ENCODE measurements at regions not wholly inside any gene's neighbourhood (a gene's known extent, or its start where the extent isn't known, plus 50 kb on each side); places are given as distances from the start of the nearest gene placed in this dataset.

DNA sequence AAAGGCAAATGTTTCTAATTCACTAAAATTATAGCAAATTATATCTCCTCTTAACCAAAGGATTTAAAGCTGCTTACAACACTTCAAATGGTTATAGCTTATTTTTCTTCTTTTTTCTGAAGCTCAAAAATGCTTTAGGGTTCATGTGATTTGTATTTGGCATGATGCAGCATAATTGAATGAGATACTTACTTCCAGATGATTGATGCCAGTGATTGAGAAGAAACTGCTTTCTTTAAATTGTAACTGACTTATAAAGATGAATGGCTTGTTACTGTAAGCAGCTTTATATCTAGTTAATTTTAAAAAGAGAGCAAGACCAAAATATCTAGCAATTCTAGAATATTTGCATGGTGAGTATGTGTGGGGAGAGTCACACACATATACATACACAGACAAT lies 270.7 kb upstream of the THRB start:
- Histone ChIP-seq H3K9me1 (ENCODE audit: insufficient read depth, low read length) (no peaks in the 10 kb centered on the region), H3K27ac (ENCODE audit: insufficient read depth, low read length) (no peak overlapping the region), H2BK120ac (ENCODE audit: low read depth, low read length) (no peak overlapping the region), H2BK5ac (ENCODE audit: low read depth, low read length, poor library complexity, severe bottlenecking) (no peak overlapping the region), H2AK9ac (replicated peaks; ENCODE audit: low read depth, low read length, poor library complexity) (no peak overlapping the region), H4K5ac (ENCODE audit: low read depth, low read length) (no peak overlapping the region), H3K4me3 (ENCODE audit: insufficient read depth, low read depth, low read length) (no peak overlapping the region), H3K79me1 (ENCODE audit: low read depth in 1 of 2, low read length in 2 of 2) (no peaks in the 10 kb centered on the region), H2BK20ac (ENCODE audit: low read depth, low read length) (no peak overlapping the region), H3K14ac (replicated peaks; ENCODE audit: low read depth, low read length) (no peak overlapping the region), H3K9ac (ENCODE audit: low read depth, low read length) (no peak overlapping the region), H3K27me3 (ENCODE audit: control insufficient read depth, insufficient read depth, low read length) (no peaks in the 10 kb centered on the region), H3K9me3 (ENCODE audit: control insufficient read depth, insufficient read depth, low read length) (no peaks in the 10 kb centered on the region), H3K4me2 (ENCODE audit: low read depth, low read length) (no peak overlapping the region), H3K23ac (ENCODE audit: low read depth, low read length) (no peak overlapping the region), H4K91ac (ENCODE audit: insufficient read depth, low read depth, low read length) (no peak overlapping the region), H4K20me1 (ENCODE audit: insufficient read depth, low read length) (no peaks in the 10 kb centered on the region), H2AFZ (replicated peaks; ENCODE audit: low read length, poor library complexity) (no peak overlapping the region), H4K8ac (ENCODE audit: low read depth in 2 of 2, low read length in 2 of 2) (no peak overlapping the region), H2AK5ac (ENCODE audit: low read depth, low read length) (no peak overlapping the region), H3K36me3 (ENCODE audit: control insufficient read depth, insufficient read depth, low read length) (no peaks in the 10 kb centered on the region), H3K4me1 (ENCODE audit: control insufficient read depth, insufficient read depth, low read length) (no peaks in the 10 kb centered on the region), H2BK15ac (ENCODE audit: low read depth, low read length) (no peak overlapping the region), H3K56ac (ENCODE audit: extremely low read depth, insufficient read depth, low read length) (no peak overlapping the region), H3K18ac (ENCODE audit: low read depth, low read length) (no peak overlapping the region), H3K4ac (ENCODE audit: low read depth, low read length) (no peak overlapping the region)
- intact Hi-C loops (cut with micrococcal nuclease) (no loop called here), in situ Hi-C loops (cut with MboI; ENCODE audit: low sequenced_read_pairs) (no loop called here), dilution Hi-C loops (cut with HindIII; ENCODE audit: low sequenced_read_pairs, unreplicated experiment) (no loop called here)
- no TSS peak for BruUV-seq (replicated peaks)
- ChIA-PET CTCF (no interaction called here), POLR2A (ENCODE audit: unreplicated experiment) (no interaction called here)
- DNase-seq (no peak), ATAC-seq (ENCODE audit: low read depth) (no peak)
- no peak for TF ChIP-seq POLR2A (IDR thresholded peaks at IDR 0.05; ENCODE audit: low read depth, low read length)
- TF ChIP-seq RAD21 (IDR thresholded peaks at IDR 0.05; ENCODE audit: low read length) = no peak
- TF ChIP-seq SMC3 (IDR thresholded peaks at IDR 0.05; ENCODE audit: low read depth, low read length) = no peak
- no peak for TF ChIP-seq MAZ (IDR thresholded peaks at IDR 0.05; ENCODE audit: borderline replicate concordance, low read depth, low read length)
- TF ChIP-seq RCOR1 (IDR thresholded peaks at IDR 0.05; ENCODE audit: insufficient replicate concordance, low read length) = no peak
- no peak for TF ChIP-seq MAFK (IDR thresholded peaks at IDR 0.05; ENCODE audit: low read depth, low read length)
- no peak for TF ChIP-seq MXI1 (IDR thresholded peaks at IDR 0.05; ENCODE audit: borderline replicate concordance, low read depth, low read length)
- no peak for TF ChIP-seq NFE2L2 (IDR thresholded peaks at IDR 0.05; ENCODE audit: low read depth, low read length)
- no peak for TF ChIP-seq CHD1 (IDR thresholded peaks at IDR 0.05; ENCODE audit: low read depth, low read length)
- TF ChIP-seq FOS (IDR thresholded peaks at IDR 0.05; ENCODE audit: low read depth, low read length) = no peak
- TF ChIP-seq BHLHE40 (IDR thresholded peaks at IDR 0.05; ENCODE audit: low read depth, low read length) = no peak
- TF ChIP-seq, protein P1, sequence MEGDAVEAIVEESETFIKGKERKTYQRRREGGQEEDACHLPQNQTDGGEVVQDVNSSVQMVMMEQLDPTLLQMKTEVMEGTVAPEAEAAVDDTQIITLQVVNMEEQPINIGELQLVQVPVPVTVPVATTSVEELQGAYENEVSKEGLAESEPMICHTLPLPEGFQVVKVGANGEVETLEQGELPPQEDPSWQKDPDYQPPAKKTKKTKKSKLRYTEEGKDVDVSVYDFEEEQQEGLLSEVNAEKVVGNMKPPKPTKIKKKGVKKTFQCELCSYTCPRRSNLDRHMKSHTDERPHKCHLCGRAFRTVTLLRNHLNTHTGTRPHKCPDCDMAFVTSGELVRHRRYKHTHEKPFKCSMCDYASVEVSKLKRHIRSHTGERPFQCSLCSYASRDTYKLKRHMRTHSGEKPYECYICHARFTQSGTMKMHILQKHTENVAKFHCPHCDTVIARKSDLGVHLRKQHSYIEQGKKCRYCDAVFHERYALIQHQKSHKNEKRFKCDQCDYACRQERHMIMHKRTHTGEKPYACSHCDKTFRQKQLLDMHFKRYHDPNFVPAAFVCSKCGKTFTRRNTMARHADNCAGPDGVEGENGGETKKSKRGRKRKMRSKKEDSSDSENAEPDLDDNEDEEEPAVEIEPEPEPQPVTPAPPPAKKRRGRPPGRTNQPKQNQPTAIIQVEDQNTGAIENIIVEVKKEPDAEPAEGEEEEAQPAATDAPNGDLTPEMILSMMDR (conservative IDR thresholded peaks at IDR 0.05; ENCODE audit: low read depth, low read length) = no peak
